GM12892 (cell line): ENCODE measurements at regions not wholly inside any gene's neighbourhood (a gene's known extent, or its start where the extent isn't known, plus 50 kb on each side); places are given as distances from the start of the nearest gene placed in this dataset.
"Not testable (repeated sequence)": the region's sequence is repeated elsewhere in the genome, so short reads cannot be mapped to it uniquely, and the experiment has no call there.

ENCODE experiments used
- DNase-seq: peaks from one replicate; pipeline ENCODE4 v3.0.0; 2011; ENCODE audit not compliant: insufficient read length
- FAIRE-seq: peaks from 2 replicates; lab custom pipeline; 2011; peaks lifted over from hg19 to GRCh38; lab: Jason Lieb, UNC
- POLR2A ChIP-seq: IDR thresholded peaks from 2 replicates; pipeline ENCODE4 v1.6.1; 2011; ENCODE audit warnings: low read depth, low read length, control low read depth
- POLR2AphosphoS5 ChIP-seq: IDR thresholded peaks from 2 replicates; pipeline ENCODE4 v1.6.1; 2011; ENCODE audit warnings: low read depth, low read length, control low read depth
- TAF1 ChIP-seq: IDR thresholded peaks from 2 replicates; pipeline ENCODE4 v1.6.1; 2011; ENCODE audit warnings: low read depth, mild to moderate bottlenecking, control low read depth, low read length, borderline replicate concordance

GRCh38 chr7:35889870-35890269, 89.0 kb downstream of the SEPTIN7 start:
- DNase-seq (no peak), FAIRE-seq (no peak)
- TF ChIP-seq TAF1 (no peak), POLR2AphosphoS5 (no peak), POLR2A (no peak)

- TF ChIP-seq POLR2A (no peak), TAF1 (no peak), POLR2AphosphoS5 (no peak)
- DNase-seq (no peak), FAIRE-seq (peak; percentile 27)
These were observed 90.4 kb downstream of the SEPTIN7 start for GRCh38 chr7:35891004-35891830.

GRCh38 chr7:35893649-35894048, 92.8 kb downstream of the SEPTIN7 start:
- no peak for TF ChIP-seq TAF1
- TF ChIP-seq POLR2AphosphoS5: no peak
- no peak for TF ChIP-seq POLR2A
- no peak for DNase-seq
- peak; percentile 51 for FAIRE-seq

- TF ChIP-seq POLR2A (no peak), POLR2AphosphoS5 (no peak), TAF1 (no peak)
- DNase-seq (no peak), FAIRE-seq (no peak)
These were observed 93.9 kb downstream of the SEPTIN7 start for GRCh38 chr7:35894721-35895120.

GRCh38 chr7:35900651-35901050, 99.8 kb downstream of the SEPTIN7 start:
- TF ChIP-seq TAF1 (no peak), POLR2AphosphoS5 (no peak), POLR2A (no peak)
- DNase-seq: no peak
- no peak for FAIRE-seq

- no peak for DNase-seq
- FAIRE-seq: no peak
These were observed 104.7 kb downstream of the SEPTIN7 start for GRCh38 chr7:35905555-35905954.

GRCh38 chr7:35906191-35906908, 105.5 kb downstream of the SEPTIN7 start:
- peak; percentile 1 for DNase-seq
- FAIRE-seq: peak; percentile 90
- TF ChIP-seq TAF1 (no peak), POLR2AphosphoS5 (peak; percentile 81)

More at GRCh38 chr7:35905555-35905954, 104.7 kb downstream of the SEPTIN7 start:
- TF ChIP-seq TAF1 (no peak), POLR2A (no peak), POLR2AphosphoS5 (no peak)

GRCh38 chr7:35908331-35909216, 107.7 kb downstream of the SEPTIN7 start:
- FAIRE-seq (no peak), DNase-seq (no peak)
- TF ChIP-seq POLR2A (no peak), TAF1 (no peak), POLR2AphosphoS5 (no peak)

- FAIRE-seq (no peak), DNase-seq (no peak)
- no peak for TF ChIP-seq POLR2A
- no peak for TF ChIP-seq POLR2AphosphoS5
- TF ChIP-seq TAF1: no peak
These were observed 109.1 kb downstream of the SEPTIN7 start for GRCh38 chr7:35909870-35910357.

- FAIRE-seq: not testable (repeated sequence)
These were observed 109.8 kb downstream of the SEPTIN7 start for GRCh38 chr7:35910621-35911020.

GRCh38 chr7:35913350-35913749, 112.5 kb downstream of the SEPTIN7 start:
- not testable (repeated sequence) for DNase-seq, FAIRE-seq

More at GRCh38 chr7:35910621-35911020, 109.8 kb downstream of the SEPTIN7 start:
- DNase-seq: not testable (repeated sequence)

GRCh38 chr7:35914214-35914613, 113.4 kb downstream of the SEPTIN7 start:
- not testable (repeated sequence) for DNase-seq, FAIRE-seq

- not testable (repeated sequence) for DNase-seq, FAIRE-seq
These were observed 114.5 kb downstream of the SEPTIN7 start for GRCh38 chr7:35915247-35915955.

GRCh38 chr7:35918217-35918616, 117.4 kb downstream of the SEPTIN7 start:
- FAIRE-seq: not testable (repeated sequence)

GRCh38 chr7:35919607-35920006, 118.8 kb downstream of the SEPTIN7 start:
- DNase-seq, FAIRE-seq: not testable (repeated sequence)

More at GRCh38 chr7:35918217-35918616, 117.4 kb downstream of the SEPTIN7 start:
- not testable (repeated sequence) for DNase-seq
